ENCODE measurements at regions not wholly inside any gene's neighbourhood (a gene's known extent, or its start where the extent isn't known, plus 50 kb on each side); places are given as distances from the start of the nearest gene placed in this dataset.

DNA sequence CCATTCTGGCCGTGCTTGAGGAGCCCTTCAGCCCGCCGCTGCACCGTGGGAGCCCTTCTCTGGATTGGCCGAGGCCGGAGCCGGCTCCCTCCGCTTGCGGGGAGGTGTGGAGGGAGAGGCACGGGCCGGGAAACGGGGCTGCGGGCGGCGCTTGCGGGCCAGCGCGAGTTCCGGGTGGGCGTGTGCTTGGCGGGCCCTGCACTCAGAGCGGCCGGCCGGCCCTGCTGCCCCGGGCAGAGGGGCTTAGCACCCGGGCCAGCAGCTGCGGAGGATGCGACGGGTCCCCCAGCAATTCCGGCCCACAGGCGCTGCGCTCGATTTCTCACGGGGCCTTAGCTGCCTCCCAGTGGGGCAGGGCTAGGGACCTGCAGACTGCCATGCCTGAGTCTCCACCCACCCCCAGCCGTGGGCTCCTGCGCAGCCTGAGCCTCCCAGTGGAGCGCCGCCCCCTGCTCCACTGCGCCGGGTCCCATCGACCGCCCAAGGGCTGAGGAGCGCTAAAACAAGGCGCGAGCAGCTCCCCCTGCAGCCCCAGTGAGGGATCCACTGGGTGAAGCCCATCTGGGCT lies 76.5 kb downstream of the PCDH20 start:
- TF ChIP-seq, protein P1, sequence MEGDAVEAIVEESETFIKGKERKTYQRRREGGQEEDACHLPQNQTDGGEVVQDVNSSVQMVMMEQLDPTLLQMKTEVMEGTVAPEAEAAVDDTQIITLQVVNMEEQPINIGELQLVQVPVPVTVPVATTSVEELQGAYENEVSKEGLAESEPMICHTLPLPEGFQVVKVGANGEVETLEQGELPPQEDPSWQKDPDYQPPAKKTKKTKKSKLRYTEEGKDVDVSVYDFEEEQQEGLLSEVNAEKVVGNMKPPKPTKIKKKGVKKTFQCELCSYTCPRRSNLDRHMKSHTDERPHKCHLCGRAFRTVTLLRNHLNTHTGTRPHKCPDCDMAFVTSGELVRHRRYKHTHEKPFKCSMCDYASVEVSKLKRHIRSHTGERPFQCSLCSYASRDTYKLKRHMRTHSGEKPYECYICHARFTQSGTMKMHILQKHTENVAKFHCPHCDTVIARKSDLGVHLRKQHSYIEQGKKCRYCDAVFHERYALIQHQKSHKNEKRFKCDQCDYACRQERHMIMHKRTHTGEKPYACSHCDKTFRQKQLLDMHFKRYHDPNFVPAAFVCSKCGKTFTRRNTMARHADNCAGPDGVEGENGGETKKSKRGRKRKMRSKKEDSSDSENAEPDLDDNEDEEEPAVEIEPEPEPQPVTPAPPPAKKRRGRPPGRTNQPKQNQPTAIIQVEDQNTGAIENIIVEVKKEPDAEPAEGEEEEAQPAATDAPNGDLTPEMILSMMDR (IDR thresholded peaks at IDR 0.05), result no peak
- no peak for TF ChIP-seq POLR2A (IDR thresholded peaks at IDR 0.05)
